ENCODE measurements at regions not wholly inside any gene's neighbourhood (a gene's known extent, or its start where the extent isn't known, plus 50 kb on each side); places are given as distances from the start of the nearest gene placed in this dataset.

GRCh38 chr11:29309992-29310391 lies 706.8 kb downstream of the KCNA4 start:
- Histone ChIP-seq H3K4me3 (no peak overlapping the region), H3K36me3 (no peaks in the 10 kb centered on the region), H3K9me3 (no peaks in the 10 kb centered on the region), H3K27ac (no peak overlapping the region), H3K27me3 (no peaks in the 10 kb centered on the region), H3K4me1 (no peaks in the 10 kb centered on the region)
- DNase-seq (no peak), ATAC-seq (no peak)
- in situ Hi-C loops (cut with MboI; ENCODE audit: low sequenced_read_pairs in 4 of 4) (no loop called here), intact Hi-C loops (cut with DNase I; ENCODE audit: low total_unique reads) (no loop called here)
- TF ChIP-seq CTCF (IDR thresholded peaks at IDR 0.05 in 4 of 5, conservative IDR thresholded peaks at IDR 0.05 in 1 of 5) (no peak), POLR2A (IDR thresholded peaks at IDR 0.05) (no peak)

GRCh38 chr11:29306527-29306926 lies 710.3 kb downstream of the KCNA4 start:
- H3K27ac ChIP-seq: no peak overlapping the region
- no peaks in the 10 kb centered on the region for H3K9me3 ChIP-seq
- in situ Hi-C loops (cut with MboI; ENCODE audit: low sequenced_read_pairs in 4 of 4) (no loop called here), intact Hi-C loops (cut with DNase I; ENCODE audit: low total_unique reads) (no loop called here)
- no peak for DNase-seq
- no peak for TF ChIP-seq CTCF (IDR thresholded peaks at IDR 0.05 in 4 of 5, conservative IDR thresholded peaks at IDR 0.05 in 1 of 5)
- TF ChIP-seq POLR2A (IDR thresholded peaks at IDR 0.05): no peak
- no peaks in the 10 kb centered on the region for H3K27me3 ChIP-seq
- no peaks in the 10 kb centered on the region for H3K4me1 ChIP-seq
- H3K4me3 ChIP-seq: no peak overlapping the region
- no peak for ATAC-seq
- H3K36me3 ChIP-seq: no peaks in the 10 kb centered on the region

- no peak for DNase-seq
- ATAC-seq: no peak
- Histone ChIP-seq H3K27me3 (no peaks in the 10 kb centered on the region), H3K27ac (no peak overlapping the region), H3K9me3 (no peaks in the 10 kb centered on the region), H3K4me1 (no peaks in the 10 kb centered on the region), H3K4me3 (no peak overlapping the region), H3K36me3 (no peaks in the 10 kb centered on the region)
- no peak for TF ChIP-seq POLR2A (IDR thresholded peaks at IDR 0.05)
- TF ChIP-seq CTCF (IDR thresholded peaks at IDR 0.05 in 4 of 5, conservative IDR thresholded peaks at IDR 0.05 in 1 of 5): no peak
- in situ Hi-C loops (cut with MboI; ENCODE audit: low sequenced_read_pairs in 4 of 4) (no loop called here), intact Hi-C loops (cut with DNase I; ENCODE audit: low total_unique reads) (no loop called here)
These were observed 711.2 kb downstream of the KCNA4 start for GRCh38 chr11:29305456-29306232.

- DNase-seq: no peak
- TF ChIP-seq CTCF (IDR thresholded peaks at IDR 0.05 in 4 of 5, conservative IDR thresholded peaks at IDR 0.05 in 1 of 5): no peak
- TF ChIP-seq POLR2A (IDR thresholded peaks at IDR 0.05): no peak
- in situ Hi-C loops (cut with MboI; ENCODE audit: low sequenced_read_pairs in 4 of 4) (no loop called here), intact Hi-C loops (cut with DNase I; ENCODE audit: low total_unique reads) (no loop called here)
- H3K27me3 ChIP-seq: no peaks in the 10 kb centered on the region
- ATAC-seq: no peak
- H3K27ac ChIP-seq: no peak overlapping the region
- H3K9me3 ChIP-seq: no peaks in the 10 kb centered on the region
- no peaks in the 10 kb centered on the region for H3K36me3 ChIP-seq
- no peaks in the 10 kb centered on the region for H3K4me1 ChIP-seq
- no peak overlapping the region for H3K4me3 ChIP-seq
These were observed 716.4 kb downstream of the KCNA4 start for GRCh38 chr11:29300420-29300819.

DNA sequence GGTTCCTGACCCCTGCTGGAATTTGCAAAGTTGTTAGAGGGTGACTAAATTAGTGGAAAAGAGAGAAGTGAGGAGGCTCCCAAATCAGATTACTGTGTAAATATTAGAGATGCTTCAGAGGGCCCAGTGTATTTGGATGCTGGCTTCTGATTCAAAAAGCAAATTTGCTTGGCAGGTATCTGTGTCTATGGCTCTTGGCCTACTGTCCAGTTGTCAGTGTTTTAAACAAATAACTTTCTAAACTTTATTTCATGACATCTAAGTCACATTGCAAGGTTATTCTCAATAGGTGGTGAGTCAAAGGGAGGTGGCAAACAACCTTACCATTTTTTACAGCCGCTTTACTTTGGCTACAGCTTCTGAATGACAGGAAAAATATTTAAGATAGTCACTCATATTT lies 720.1 kb downstream of the KCNA4 start:
- Histone ChIP-seq H3K27me3 (no peaks in the 10 kb centered on the region), H3K36me3 (no peaks in the 10 kb centered on the region), H3K4me3 (no peak overlapping the region), H3K27ac (no peak overlapping the region), H3K4me1 (no peaks in the 10 kb centered on the region), H3K9me3 (no peaks in the 10 kb centered on the region)
- intact Hi-C loops (cut with DNase I; ENCODE audit: low total_unique reads): no loop called here
- in situ Hi-C loops (cut with MboI; ENCODE audit: low sequenced_read_pairs in 4 of 4): no loop called here
- no peak for TF ChIP-seq POLR2A (IDR thresholded peaks at IDR 0.05)
- no peak for TF ChIP-seq CTCF (IDR thresholded peaks at IDR 0.05 in 4 of 5, conservative IDR thresholded peaks at IDR 0.05 in 1 of 5)
- ATAC-seq (no peak), DNase-seq (no peak)
